ENCODE measurements at regions not wholly inside any gene's neighbourhood (a gene's known extent, or its start where the extent isn't known, plus 50 kb on each side); places are given as distances from the start of the nearest gene placed in this dataset.

DNA sequence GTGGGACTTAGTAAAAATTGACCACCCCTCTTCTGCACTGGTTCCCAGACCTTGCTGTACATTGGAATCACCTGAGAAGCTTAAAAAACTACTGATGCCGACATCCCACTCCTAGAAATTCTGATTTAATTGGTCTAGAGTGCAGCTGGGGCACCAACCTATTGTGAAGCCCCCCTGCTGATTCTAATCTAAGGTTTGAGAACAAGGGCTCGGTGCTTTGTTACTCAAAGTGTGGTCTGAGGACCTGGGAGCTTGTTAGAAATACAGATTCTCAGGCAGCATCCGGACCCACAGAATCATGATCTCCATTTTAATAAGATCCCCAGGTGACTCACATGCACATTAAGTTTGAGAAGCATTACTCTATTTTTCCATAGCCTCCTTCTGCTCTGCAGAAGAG lies 57.8 kb upstream of the LPAR1 start:
- TF ChIP-seq, protein P1, sequence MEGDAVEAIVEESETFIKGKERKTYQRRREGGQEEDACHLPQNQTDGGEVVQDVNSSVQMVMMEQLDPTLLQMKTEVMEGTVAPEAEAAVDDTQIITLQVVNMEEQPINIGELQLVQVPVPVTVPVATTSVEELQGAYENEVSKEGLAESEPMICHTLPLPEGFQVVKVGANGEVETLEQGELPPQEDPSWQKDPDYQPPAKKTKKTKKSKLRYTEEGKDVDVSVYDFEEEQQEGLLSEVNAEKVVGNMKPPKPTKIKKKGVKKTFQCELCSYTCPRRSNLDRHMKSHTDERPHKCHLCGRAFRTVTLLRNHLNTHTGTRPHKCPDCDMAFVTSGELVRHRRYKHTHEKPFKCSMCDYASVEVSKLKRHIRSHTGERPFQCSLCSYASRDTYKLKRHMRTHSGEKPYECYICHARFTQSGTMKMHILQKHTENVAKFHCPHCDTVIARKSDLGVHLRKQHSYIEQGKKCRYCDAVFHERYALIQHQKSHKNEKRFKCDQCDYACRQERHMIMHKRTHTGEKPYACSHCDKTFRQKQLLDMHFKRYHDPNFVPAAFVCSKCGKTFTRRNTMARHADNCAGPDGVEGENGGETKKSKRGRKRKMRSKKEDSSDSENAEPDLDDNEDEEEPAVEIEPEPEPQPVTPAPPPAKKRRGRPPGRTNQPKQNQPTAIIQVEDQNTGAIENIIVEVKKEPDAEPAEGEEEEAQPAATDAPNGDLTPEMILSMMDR (IDR thresholded peaks at IDR 0.05; ENCODE audit: low read length): no peak
- no peak for TF ChIP-seq EZH2 (IDR thresholded peaks at IDR 0.05; ENCODE audit: borderline replicate concordance, low read length)
